ENCODE measurements at regions not wholly inside any gene's neighbourhood (a gene's known extent, or its start where the extent isn't known, plus 50 kb on each side); places are given as distances from the start of the nearest gene placed in this dataset.

DNA sequence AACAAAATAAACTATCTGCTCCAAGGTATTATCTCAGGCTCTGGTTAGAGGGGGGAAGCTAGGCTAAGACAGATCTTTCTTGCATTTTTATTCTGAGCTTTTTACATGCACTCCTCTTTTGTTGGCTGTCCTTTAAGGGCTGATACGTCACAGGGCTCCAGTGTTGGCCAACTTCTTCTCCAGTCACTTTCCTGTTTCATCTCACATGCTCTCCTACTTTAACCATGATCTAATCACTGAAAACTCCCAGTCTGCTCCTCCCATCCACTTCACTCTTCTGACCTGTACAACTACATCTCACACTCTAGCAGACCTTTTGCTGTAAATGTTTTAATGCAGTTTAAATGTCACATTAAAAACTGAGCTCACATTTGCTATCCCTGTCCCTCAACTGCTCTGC lies 510.0 kb upstream of the KLF12 start:
- Mint-ChIP-seq H3K4me1 (no peaks in the 10 kb centered on the region), H3K27me3 (ENCODE audit: low read depth in 3 of 3) (no peaks in the 10 kb centered on the region), H3K36me3 (no peaks in the 10 kb centered on the region), H3K9me3 (peaks cover 0 to 4% (median 2%) of the 10 kb centered on the region in 7 donors), H3K4me3 (no peak overlapping the region), H3K27ac (no peak overlapping the region)
- Histone ChIP-seq H3K4me1 (ENCODE audit: control insufficient read depth in 1 of 2, insufficient read depth in 2 of 2, low read length in 2 of 2) (no peaks in the 10 kb centered on the region), H3K27ac (ENCODE audit: low read depth in 1 of 2, low read length in 2 of 2) (no peak overlapping the region), H3K27me3 (ENCODE audit: control insufficient read depth in 2 of 2, insufficient read depth in 2 of 2, low read length in 2 of 2) (no peaks in the 10 kb centered on the region), H3K9ac (ENCODE audit: insufficient read depth, low read length, poor library complexity, severe bottlenecking) (no peak overlapping the region), H2AFZ (ENCODE audit: insufficient read depth, low read depth, low read length, poor library complexity, severe bottlenecking) (no peak overlapping the region), H3K4me3 (replicated peaks in 1 of 3; ENCODE audit: low read depth in 2 of 3, low read length in 3 of 3) (no peak overlapping the region), H3K9me3 (replicated peaks in 1 of 2; ENCODE audit: control insufficient read depth in 1 of 2, insufficient read depth in 1 of 2, low read length in 2 of 2) (peaks cover 0 to 6% of the 10 kb centered on the region in 2 donors), H3K4me2 (replicated peaks; ENCODE audit: extremely low read depth, low read length, poor library complexity, severe bottlenecking) (no peak overlapping the region), H3K79me2 (ENCODE audit: insufficient read depth, low read length) (no peaks in the 10 kb centered on the region), H4K20me1 (ENCODE audit: insufficient read depth, low read length) (no peaks in the 10 kb centered on the region), H3K36me3 (replicated peaks in 1 of 2; ENCODE audit: control insufficient read depth in 1 of 2, insufficient read depth in 2 of 2, low read length in 2 of 2) (no peaks in the 10 kb centered on the region)
- TF ChIP-seq, protein P1, sequence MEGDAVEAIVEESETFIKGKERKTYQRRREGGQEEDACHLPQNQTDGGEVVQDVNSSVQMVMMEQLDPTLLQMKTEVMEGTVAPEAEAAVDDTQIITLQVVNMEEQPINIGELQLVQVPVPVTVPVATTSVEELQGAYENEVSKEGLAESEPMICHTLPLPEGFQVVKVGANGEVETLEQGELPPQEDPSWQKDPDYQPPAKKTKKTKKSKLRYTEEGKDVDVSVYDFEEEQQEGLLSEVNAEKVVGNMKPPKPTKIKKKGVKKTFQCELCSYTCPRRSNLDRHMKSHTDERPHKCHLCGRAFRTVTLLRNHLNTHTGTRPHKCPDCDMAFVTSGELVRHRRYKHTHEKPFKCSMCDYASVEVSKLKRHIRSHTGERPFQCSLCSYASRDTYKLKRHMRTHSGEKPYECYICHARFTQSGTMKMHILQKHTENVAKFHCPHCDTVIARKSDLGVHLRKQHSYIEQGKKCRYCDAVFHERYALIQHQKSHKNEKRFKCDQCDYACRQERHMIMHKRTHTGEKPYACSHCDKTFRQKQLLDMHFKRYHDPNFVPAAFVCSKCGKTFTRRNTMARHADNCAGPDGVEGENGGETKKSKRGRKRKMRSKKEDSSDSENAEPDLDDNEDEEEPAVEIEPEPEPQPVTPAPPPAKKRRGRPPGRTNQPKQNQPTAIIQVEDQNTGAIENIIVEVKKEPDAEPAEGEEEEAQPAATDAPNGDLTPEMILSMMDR (IDR thresholded peaks at IDR 0.05): no peak
- no peak for DNase-seq
- WGBS (ENCODE audit: insufficient coverage): 80% methylated on average over 1 of the region's 1 CpG
- intact Hi-C loops (cut with micrococcal nuclease): no loop called here

DNA sequence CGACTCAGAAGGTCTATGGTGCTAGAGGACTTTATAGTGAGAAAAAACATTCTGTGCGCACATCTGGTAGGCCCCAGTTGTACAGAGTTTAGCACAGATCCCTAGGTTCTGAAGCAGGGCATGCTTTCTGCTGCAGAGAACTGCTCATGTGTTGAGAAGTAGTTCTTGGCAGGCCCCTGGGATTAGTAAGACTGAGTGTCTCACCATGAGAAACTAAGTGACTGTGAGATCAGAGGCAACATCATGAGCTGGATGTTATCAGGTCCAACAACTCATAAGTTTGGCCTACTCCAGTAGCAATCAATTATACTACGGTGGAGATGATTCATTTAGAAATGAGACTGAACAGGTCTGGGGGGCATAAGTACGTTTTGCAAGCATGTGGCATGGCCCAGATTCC lies 507.4 kb upstream of the KLF12 start:
- WGBS (ENCODE audit: insufficient coverage): 90% methylated on average over 2 of the region's 4 CpGs
- Histone ChIP-seq H3K36me3 (replicated peaks in 1 of 2; ENCODE audit: control insufficient read depth in 1 of 2, insufficient read depth in 2 of 2, low read length in 2 of 2) (no peaks in the 10 kb centered on the region), H3K4me2 (replicated peaks; ENCODE audit: extremely low read depth, low read length, poor library complexity, severe bottlenecking) (no peak overlapping the region), H3K27ac (ENCODE audit: low read depth in 1 of 2, low read length in 2 of 2) (no peak overlapping the region), H3K4me3 (replicated peaks in 1 of 3; ENCODE audit: low read depth in 2 of 3, low read length in 3 of 3) (no peak overlapping the region), H3K27me3 (ENCODE audit: control insufficient read depth in 2 of 2, insufficient read depth in 2 of 2, low read length in 2 of 2) (no peaks in the 10 kb centered on the region), H4K20me1 (ENCODE audit: insufficient read depth, low read length) (no peaks in the 10 kb centered on the region), H3K9me3 (replicated peaks in 1 of 2; ENCODE audit: control insufficient read depth in 1 of 2, insufficient read depth in 1 of 2, low read length in 2 of 2) (peaks cover 0 to 2% of the 10 kb centered on the region in 2 donors), H2AFZ (ENCODE audit: insufficient read depth, low read depth, low read length, poor library complexity, severe bottlenecking) (no peak overlapping the region), H3K4me1 (ENCODE audit: control insufficient read depth in 1 of 2, insufficient read depth in 2 of 2, low read length in 2 of 2) (no peaks in the 10 kb centered on the region), H3K79me2 (ENCODE audit: insufficient read depth, low read length) (no peaks in the 10 kb centered on the region), H3K9ac (ENCODE audit: insufficient read depth, low read length, poor library complexity, severe bottlenecking) (no peak overlapping the region)
- no peak overlapping the region for H3K4me3 Mint-ChIP-seq
- H3K27me3 Mint-ChIP-seq (ENCODE audit: low read depth in 3 of 3): no peaks in the 10 kb centered on the region
- H3K36me3 Mint-ChIP-seq: no peaks in the 10 kb centered on the region
- peaks cover 0 to 4% (median 2%) of the 10 kb centered on the region in 7 donors for H3K9me3 Mint-ChIP-seq
- TF ChIP-seq, protein P1 (IDR thresholded peaks at IDR 0.05): no peak
- no peak for DNase-seq
- intact Hi-C loops (cut with micrococcal nuclease): no loop called here
- H3K27ac Mint-ChIP-seq: no peak overlapping the region
- H3K4me1 Mint-ChIP-seq: no peaks in the 10 kb centered on the region

Data from CD14-positive monocyte (primary cell).